ENCODE measurements at regions not wholly inside any gene's neighbourhood (a gene's known extent, or its start where the extent isn't known, plus 50 kb on each side); places are given as distances from the start of the nearest gene placed in this dataset.
"Not testable (repeated sequence)": the region's sequence is repeated elsewhere in the genome, so short reads cannot be mapped to it uniquely, and the experiment has no call there.

DNA sequence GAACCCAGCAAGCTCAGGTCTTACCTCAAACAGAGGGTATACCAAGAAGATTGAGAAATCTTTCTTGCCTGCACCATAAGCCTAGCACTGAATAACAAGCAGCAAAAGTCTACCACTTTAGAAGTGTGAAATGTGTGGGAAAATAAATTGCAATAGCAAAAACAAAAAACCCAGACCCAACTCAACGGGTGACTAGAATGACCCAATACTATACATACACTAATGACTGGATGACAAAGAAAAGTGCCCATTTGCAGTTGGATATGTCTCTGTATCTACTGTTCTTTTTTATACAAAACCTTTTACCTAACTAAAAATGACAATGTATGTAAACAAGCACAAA lies 950.6 kb downstream of the TRIB2 start:
- no peak for DNase-seq (ENCODE audit: low read depth, low spot score)

DNA sequence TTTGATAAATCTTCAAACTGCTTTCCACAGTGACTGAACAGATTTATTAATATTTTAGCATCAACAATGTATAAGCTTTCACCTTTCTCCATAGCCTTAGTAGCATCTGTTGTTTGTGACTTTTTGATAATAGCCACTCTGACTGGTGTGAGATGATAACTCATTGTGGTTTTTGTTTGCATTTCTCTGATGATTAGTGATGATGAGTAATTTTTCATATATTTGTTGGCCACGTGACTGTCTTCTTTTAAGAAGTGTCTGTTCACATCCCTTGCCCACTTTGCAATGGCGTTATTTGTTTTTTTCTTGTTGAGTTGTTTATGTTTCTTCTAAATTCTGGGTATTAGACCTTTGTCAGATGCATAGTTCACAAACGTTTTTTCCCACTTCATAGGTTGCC lies 952.9 kb downstream of the TRIB2 start:
- DNase-seq (ENCODE audit: low read depth, low spot score) = no peak

DNA sequence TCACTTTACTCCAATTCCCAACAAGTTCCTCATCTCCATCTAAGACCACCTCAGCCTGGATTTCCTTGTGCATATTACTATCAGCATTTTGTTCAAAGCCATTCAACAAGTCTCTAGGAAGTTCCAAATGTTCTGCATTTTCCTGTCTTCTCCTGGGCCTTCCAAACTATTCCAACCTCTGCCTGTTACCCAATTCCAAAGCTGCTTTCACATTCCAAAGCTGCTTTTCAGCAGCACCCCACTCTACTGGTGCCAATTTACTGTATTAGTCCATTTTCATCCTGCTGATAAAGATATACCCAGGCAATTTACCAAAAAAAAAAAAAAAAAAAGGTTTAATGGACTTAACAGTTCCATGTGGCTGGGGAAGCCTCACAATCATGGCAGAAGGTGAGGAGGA lies 957.1 kb downstream of the TRIB2 start:
- DNase-seq (ENCODE audit: low read depth, low spot score) = not testable (repeated sequence)

DNA sequence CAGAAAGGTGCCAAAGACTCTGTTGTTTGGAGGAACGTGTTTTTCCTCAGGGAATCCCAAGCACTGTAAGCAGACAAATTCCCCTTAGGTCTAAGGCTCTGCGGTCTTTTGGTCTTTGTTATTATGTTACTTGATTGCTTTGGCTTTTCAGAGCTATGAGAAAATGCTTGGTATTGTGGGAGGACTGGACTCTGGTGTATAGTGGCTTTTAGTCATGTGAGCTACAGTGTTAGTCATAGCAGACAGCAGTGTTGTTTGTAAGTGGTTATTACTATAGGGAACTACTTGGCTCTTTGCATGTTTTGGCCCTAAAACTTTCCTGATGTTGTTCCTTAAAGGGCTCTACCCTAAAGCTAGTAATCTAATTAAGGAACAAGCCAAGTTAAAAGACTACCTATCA lies 956.2 kb upstream of the LRATD1 start:
- DNase-seq (ENCODE audit: low read depth, low spot score) = no peak

DNA sequence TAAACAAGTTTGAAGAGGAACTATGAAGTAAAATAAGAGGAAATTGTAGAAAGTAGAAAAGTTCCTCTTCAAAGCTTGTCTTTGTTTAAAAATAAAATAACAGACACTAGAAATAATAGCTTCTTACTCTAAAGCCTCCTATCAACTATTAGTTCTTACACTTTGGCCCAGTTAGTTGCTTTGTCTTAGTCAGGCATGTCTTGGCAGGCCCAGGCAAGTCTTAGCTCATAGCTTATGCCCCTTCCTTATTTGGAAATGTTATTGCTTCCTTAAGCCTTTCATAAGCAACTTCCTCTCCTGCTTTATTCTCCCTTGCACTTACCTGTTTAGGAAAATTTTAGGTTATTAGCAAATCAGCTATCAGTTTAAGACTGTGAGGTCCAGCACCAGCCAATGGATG lies 950.6 kb upstream of the LRATD1 start:
- no peak for DNase-seq (ENCODE audit: low read depth, low spot score)

DNA sequence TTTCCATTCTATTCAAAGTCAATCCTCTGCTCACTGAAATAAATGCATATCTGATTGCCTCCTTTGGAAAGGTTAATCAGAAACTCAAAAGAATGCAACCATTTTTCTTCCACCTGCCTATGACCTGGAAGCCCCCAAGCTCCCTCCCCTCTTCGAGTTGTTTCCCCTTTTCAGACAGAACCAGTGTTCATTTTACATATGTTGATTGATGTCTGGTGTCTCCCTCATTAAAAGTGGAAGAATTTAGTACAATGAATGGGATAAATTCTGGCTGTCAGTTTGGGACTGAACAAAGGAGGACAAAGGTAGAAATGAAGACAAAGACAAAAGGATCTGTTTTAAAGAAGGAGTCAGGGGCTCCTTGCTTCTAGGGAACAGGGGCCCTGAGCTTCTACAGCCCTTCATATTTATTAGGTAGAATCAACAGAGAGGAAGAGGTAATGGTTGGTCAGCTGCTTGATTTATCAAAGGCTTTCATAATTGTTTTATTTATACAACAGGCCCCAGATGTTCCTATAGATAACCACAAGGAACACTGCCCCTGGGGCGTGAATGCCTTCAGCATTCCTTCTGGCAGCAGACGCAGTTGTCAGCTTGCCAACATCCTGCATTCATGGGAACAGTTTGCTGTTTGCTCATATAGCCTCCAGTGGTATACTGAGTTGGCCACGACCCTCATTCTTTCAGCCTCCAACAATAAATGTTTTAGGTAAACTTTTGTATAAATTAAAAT lies 949.8 kb upstream of the LRATD1 start:
- no peak for DNase-seq (ENCODE audit: low read depth, low spot score)

DNA sequence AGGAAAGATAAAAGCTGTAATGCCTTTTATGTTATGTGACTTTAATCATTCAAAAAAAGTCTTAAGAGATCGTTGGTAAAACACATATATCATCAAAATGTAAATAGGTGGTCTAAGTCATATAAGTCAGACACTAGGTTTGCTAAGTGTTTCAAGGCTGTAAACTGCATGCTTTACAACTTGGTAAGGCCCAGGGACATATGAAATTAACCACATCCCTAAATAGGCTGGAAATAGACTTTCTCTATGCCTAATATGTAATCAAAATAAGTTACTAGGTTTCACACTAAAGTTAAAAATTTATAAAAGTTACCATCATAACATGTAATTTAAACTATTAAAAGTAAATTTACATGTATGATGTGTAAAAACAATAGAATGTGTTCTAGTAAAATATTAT lies 946.3 kb upstream of the LRATD1 start:
- DNase-seq (ENCODE audit: low read depth, low spot score) = no peak

DNA sequence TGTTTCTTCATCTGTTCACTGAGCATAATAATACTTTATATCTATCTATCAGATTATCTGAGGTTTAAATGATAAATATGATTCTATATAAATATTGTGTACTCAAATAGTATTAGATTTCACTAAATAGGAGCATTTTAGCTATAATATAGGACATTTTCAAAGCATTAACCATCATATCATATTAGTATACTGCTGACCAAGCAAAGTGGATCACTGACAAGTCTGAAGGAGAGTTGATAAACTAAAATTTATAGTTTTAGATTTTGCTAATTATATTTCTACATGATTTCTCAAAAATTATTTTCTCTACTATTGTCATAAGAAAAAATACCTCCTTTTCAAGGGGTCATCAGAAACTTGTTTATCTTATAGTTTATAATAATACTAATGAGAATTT lies 937.8 kb upstream of the LRATD1 start:
- DNase-seq (ENCODE audit: low read depth, low spot score) = no peak

DNA sequence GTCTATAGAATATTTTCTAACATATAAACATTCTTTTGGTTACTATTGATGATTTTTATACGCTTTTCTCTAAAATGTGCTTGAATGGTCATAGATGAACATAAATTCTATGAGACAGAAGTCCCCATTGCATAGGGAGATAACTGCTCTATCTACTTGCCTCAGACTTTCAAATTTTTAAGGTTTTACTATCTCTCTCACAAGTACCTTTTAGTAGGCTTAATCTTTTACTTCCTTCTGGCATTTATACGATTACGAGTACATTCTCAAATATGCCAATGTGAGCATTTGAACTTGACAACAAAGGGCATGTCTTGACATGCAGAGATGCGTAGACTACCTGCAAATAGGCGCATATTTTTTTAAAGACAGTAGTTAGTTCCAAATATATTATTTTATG lies 935.9 kb upstream of the LRATD1 start:
- no peak for DNase-seq (ENCODE audit: low read depth, low spot score)

DNA sequence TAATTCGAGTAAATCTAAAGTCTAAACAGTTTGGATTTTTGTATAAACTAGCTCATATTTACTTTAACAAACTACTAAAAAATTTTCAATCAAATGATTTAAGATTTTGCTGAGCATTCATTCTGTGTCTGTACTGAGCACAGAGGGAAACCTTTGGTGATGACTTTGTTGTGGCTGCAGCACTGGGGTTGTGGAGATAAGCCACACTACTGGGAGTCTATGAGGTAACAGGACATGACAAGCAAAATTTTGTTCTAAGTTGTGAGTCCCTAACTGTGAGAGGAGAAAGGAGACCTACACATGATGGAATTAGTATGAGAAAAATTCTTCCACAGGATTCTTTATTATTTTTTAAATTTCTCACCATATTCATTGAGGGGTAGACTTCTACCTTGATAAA lies 933.7 kb upstream of the LRATD1 start:
- DNase-seq (ENCODE audit: low read depth, low spot score) = no peak

DNA sequence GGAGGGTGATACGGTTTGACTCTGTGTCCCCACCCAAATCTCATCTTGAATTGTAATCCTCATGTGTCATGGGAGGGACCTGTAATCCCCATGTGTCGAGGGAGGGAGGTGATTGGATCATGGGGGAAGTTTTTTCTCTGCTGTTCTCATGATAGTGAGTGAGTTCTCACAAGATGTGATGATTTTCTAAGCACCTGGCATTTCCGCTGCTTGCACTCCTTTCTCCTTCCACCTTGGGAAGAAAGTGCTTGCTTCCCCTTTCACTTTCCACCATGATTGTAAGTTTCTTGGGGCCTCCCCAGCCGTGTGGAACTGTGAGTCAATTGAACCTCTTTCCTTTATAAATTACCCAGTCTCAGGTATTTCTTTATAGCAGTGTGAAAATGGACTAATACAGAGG lies 932.6 kb upstream of the LRATD1 start:
- DNase-seq (ENCODE audit: low read depth, low spot score) = not testable (repeated sequence)

DNA sequence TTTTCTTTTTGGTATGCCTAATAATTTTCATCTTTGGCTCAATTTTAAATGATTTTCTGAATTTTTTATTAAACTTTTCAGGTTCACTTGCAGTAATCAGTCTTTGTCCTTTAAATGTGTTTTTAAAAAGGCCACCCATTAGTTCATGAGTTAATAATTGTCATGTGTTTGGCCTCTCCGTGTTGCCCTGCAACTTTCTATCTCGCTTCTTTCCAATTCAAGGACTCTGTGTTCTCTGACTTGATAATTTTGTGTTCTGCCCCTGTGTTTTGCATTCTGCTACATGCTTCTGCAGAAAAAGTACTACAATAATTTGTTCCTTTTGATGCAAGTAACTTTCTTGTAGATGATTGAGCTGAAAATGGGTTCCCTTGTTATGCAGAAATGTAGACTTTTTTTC lies 921.4 kb upstream of the LRATD1 start:
- no peak for DNase-seq (ENCODE audit: low read depth, low spot score)

DNA sequence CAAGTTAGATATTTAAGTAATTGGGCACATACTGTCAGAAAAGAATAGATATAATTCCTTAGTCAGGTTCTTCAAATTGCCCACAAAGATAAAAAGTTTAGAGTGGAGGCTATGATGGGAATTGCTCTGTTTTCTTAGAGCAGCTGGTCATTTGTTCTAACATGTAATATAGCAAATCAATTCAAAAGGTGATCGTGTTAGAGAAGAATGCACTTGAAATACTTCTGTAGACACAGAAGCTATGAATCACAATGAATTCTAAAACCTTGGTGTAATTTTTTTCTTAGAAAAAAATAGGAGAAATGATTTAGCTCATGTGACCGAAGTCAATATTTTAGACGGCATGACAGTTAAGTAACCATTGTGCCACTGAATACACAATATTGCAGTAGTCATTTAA lies 918.1 kb upstream of the LRATD1 start:
- DNase-seq (ENCODE audit: low read depth, low spot score) = no peak

DNA sequence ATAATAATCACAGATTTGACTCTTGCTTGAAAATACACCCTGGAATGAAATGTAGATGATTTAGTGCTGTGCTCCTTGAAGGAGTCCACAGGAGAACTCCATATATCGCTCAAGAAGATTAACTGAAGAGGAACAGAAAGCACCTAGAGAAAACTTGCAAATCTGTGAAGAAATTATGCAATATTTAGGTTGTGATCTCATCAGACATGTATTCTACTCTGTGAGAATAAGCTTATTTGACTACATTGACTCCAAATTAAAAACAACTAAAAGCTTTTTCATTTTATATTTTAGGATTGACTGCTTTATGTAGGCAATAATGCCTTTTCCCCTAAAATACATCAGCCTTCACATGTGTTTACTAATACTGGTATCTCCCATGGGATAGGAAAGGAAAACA lies 906.6 kb upstream of the LRATD1 start:
- DNase-seq (ENCODE audit: low read depth, low spot score) = no peak

DNA sequence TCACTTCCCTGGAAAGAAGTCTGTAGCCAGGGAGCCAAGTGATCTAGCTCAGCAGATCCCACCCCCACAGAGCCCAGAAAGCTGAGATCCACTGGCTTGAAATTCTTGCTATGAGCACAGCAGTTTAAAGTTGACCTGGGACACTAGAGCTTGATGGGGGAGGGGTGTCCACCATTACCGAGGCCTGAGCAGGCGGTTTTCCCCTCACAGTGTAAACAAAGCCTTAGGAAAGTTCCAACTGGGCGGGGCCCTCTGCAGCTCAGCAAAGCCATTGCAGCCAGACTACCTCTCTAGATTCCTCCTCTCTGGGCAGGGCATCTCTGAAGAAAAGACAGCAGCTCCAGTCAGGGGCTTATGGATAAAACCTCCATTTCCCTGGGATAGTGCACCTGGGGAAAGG lies 887.2 kb upstream of the LRATD1 start:
- no peak for DNase-seq (ENCODE audit: low read depth, low spot score)

DNA sequence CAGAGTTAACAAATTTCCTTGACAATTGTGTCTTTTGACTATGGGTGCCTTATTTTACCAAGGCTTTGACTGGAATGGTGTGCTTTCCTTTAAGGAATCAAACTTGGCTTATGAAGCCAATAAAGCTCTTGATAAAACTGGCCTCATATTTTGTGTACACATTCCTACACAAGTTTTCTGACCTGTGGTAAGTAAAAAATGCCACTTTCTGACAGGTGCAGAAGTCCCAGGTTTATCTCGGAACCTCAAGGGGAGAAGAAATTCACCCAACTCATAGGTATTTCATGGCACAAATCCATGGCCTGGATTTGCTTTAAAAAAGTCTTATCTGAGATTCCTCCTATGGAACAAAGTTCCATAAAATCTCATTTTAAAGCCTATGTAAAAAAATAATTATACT lies 880.6 kb upstream of the LRATD1 start:
- no peak for DNase-seq (ENCODE audit: low read depth, low spot score)

DNA sequence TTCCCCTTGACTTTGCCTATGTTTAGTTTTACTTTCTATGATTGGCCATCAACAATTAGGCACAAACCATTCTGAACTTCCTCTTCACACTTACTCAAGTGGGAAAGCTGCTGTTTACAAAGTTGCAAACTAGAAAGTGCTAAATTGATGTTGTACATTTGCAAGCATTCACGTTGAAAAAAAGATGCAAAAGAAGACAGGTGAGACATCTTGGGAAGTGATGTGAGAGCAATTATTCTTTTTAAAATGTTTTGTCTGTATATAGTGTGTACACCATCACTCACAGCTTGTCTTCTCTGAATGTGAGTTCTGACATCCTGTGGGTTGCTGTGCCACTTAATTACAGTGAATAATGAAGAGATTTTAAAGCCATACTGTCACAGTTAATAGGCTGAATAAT lies 874.1 kb upstream of the LRATD1 start:
- no peak for DNase-seq (ENCODE audit: low read depth, low spot score)

DNA sequence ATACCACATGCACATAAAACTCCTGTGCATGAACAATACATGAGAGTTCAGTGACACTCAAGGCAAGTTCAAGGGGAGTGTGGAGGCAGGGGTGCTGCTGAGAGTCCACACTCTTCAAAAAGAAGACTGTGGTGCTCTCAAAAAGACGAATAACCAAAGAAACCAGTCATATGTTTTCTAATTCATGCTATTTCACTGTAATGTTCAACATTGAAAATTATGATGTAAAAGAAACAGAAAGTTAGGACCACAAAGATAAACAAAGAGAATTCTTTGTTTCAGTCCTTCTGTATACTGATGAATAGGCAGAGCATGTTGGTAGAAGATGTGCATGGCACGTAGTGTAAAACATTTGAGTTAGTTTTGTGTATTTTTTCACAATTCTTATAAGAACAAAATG lies 864.2 kb upstream of the LRATD1 start:
- DNase-seq (ENCODE audit: low read depth, low spot score) = no peak

DNA sequence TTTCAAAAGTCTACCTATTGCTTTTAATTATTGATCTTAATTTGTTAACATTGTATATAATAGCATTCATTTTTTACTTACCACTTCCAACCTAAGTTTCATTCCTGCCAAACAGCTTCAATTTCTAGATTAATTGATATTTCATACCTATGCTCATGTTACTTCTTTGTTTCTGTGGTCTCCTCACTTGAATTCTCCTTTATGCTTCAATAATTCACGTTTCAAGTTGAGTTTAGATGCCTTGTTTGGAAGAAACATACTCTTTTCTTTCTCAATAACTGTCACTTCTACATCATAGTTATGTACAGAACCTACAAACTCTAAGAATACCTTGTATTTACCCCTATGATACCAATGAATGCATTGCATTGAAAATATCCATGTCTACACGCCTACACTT lies 862.2 kb upstream of the LRATD1 start:
- no peak for DNase-seq (ENCODE audit: low read depth, low spot score)

DNA sequence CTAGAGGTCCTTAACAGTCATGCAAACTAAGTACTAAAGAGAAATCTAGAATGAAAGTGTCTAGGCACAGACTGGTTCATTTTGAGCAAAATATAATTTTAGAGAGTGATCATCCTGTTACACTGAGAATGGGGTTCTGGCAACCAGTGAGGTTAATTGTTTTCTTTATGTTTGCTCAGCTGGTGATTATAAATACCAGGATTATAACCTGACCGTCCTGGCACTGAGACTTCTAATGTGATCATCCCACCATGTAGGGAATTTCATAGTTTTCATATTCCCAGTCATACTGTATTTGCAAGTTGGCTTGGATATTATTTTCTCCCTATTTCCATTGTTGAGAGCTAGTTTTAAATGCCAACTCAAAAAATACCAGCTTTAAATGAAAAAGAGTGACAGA lies 852.5 kb upstream of the LRATD1 start:
- DNase-seq (ENCODE audit: low read depth, low spot score) = no peak

DNA sequence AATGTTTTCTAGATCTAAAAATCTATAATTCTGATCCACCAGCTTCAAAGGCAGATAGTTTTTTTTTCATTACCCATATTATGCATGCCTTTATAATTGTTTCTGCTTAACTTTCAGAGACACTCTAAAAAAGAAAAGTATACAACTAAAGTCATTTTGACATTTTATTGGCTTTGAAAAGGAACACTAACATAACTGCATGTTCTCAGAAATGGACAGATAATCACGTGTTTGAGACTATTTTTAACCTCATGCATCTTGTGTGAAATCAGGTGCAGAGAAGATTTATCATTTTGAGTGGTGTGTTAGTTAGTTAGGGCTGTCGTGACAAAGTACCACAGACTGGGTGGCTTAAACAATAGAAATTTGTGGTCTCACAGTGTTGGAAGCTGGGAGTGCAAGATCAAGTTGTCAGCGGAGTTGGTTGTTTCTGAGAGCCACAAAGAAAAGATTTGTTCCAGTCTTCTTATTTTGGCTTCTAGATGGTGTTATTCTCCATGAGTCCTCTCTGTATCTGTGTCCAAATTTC lies 841.4 kb upstream of the LRATD1 start:
- no peak for DNase-seq (ENCODE audit: low read depth, low spot score)

DNA sequence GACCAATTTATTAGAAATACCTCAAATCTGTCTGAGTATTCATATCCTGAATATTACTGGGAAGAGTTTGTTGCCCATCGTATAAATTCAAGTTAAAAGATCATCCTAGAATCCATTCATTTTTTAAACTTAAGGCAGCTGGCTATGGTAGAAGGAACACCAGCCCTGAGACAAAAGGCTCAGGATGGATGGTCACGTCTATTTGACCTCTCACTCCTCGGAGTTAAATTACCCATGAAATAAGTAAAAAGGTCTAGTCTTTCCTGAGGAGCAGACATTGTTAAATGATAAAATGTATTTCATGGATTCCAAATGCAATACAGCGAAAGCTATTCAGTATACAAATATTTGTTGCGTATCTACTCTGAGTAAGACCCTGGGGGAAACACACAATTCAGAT lies 826.0 kb upstream of the LRATD1 start:
- no peak for DNase-seq (ENCODE audit: low read depth, low spot score)

DNA sequence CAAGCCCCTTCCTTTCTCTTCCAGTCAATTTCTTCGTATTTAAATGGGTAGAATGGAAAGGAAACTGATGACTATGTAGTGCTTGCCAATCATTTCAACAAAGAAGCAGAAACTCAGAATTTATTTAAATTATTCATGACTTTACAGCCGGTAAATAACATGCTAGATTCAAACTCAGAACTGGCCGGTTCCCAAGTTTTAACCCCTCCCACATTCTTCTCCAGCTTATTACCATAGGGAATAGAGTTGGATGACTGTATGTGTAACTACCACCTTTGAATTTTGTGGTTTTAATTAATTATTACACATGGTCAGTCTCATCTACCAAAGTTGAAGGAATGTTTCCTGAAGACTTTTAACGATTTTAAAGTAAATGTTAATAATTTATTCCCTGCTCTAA lies 819.3 kb upstream of the LRATD1 start:
- DNase-seq (ENCODE audit: low read depth, low spot score) = no peak

DNA sequence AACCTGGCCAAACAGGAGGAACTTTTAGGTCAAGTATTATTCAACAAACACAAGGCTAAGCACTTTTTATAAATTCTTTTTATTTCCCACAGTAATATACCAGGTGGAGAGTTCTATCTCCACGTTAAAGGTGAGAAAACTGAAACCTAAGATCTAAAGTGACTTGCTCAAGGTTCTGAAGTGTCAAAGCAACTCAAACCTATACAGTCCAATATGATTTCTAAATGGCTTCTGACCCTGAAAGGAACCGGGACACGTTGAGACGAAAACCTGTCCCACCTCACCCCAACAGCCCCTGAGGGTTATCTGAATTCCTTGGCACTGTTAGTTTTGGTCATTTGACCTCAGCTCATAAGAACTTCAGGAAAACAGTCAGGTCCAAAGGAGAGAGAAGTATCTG lies 814.5 kb upstream of the LRATD1 start:
- no peak for DNase-seq (ENCODE audit: low read depth, low spot score)

Measured in activated CD4-positive, CD25-positive, alpha-beta regulatory T cell treated with anti-CD3 and anti-CD28 coated beads, Interleukin-2, amount 50 U/mL, for 16 hours (primary cell).